Mammary epithelial cell (primary cell): ENCODE measurements at regions not wholly inside any gene's neighbourhood (a gene's known extent, or its start where the extent isn't known, plus 50 kb on each side); places are given as distances from the start of the nearest gene placed in this dataset.

ENCODE experiments used
- EZH2 ChIP-seq: IDR thresholded peaks from 2 replicates; pipeline ENCODE4 v1.6.1; 2012; ENCODE audit warnings: low read length, inconsistent platforms, borderline replicate concordance
- TF ChIP-seq, protein P1 (sequence below), 2 donors: IDR thresholded peaks in 1 of 2; conservative IDR thresholded peaks in 1 of 2; 2 replicates each; pipeline ENCODE4 v1.5.1; 2011 to 2012; ENCODE audit warnings: inconsistent platforms in 2 of 2, low read length in 2 of 2, mild to moderate bottlenecking in 2 of 2, control low read depth in 1 of 2, low read depth in 1 of 2; ENCODE audit not compliant: insufficient read depth in 1 of 2; ENCODE audit errors: extremely low read depth in 1 of 2

DNA sequence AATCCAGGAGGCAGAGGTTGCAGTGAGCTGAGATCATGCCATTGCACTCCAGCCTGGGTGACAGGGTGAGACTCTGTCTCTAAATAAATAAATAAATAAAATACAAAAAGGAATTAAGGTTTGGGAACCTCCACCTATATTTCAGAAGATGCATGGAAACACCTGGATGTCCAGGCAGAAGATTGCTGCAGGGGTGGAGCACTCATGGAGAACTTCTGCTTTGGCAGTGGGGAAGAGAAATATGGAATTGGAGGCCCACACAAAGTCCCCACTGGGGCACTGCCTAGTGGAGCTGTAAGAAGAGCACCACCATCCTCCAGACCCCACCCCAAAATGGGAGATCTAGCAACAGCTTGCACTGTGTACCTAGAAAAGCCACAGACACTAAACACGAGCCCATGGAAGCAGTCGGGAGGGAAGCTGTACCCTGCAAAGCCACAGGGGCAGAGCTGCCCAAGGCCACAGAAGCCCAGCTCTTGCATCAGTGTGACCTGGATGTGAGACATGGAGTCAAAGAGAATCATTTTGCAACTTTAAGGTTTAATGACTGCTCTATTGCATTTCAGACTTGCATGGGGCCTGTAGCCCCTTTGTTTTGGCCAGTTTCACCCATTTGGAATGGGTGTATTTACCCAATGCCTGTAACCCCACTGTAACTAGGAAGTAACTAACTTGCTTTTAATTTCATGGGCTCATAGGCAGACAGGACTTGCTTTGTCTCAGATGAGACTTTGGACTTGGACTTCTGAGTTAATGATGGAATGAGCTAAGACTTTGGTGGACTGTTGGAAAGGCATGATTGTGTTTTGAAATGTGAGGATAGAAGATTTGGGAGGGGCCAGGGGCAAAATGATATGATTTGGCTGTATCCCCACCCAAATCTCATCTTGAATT is 265.3 kb downstream of the ZEB2 start:
- TF ChIP-seq, protein P1, sequence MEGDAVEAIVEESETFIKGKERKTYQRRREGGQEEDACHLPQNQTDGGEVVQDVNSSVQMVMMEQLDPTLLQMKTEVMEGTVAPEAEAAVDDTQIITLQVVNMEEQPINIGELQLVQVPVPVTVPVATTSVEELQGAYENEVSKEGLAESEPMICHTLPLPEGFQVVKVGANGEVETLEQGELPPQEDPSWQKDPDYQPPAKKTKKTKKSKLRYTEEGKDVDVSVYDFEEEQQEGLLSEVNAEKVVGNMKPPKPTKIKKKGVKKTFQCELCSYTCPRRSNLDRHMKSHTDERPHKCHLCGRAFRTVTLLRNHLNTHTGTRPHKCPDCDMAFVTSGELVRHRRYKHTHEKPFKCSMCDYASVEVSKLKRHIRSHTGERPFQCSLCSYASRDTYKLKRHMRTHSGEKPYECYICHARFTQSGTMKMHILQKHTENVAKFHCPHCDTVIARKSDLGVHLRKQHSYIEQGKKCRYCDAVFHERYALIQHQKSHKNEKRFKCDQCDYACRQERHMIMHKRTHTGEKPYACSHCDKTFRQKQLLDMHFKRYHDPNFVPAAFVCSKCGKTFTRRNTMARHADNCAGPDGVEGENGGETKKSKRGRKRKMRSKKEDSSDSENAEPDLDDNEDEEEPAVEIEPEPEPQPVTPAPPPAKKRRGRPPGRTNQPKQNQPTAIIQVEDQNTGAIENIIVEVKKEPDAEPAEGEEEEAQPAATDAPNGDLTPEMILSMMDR (conservative IDR thresholded peaks at IDR 0.05 in 1 of 2, IDR thresholded peaks at IDR 0.05 in 1 of 2; ENCODE audit: extremely low read depth in 1 of 2, insufficient read depth in 1 of 2, low read depth in 1 of 2, low read length in 2 of 2): no peak
- no peak for TF ChIP-seq EZH2
